Nephron (organoid): ENCODE measurements at regions not wholly inside any gene's neighbourhood (a gene's known extent, or its start where the extent isn't known, plus 50 kb on each side); places are given as distances from the start of the nearest gene placed in this dataset.

ENCODE experiments used
- H3K27ac Mint-ChIP-seq, 3 experiments: 2 replicates each; pipeline ENCODE4 v1.8.0; 2020; ENCODE audit warnings: mixed read lengths in 3 of 3, mild to moderate bottlenecking in 2 of 3, moderate library complexity in 1 of 3
- H3K27me3 Mint-ChIP-seq: 2 replicates; pipeline ENCODE4 v1.8.0; 2021; ENCODE audit warnings: low read depth, mild to moderate bottlenecking, moderate library complexity, mixed read lengths
- H3K36me3 Mint-ChIP-seq: 2 replicates; pipeline ENCODE4 v1.8.0; 2020; ENCODE audit warnings: low read depth, mixed read lengths
- H3K4me1 Mint-ChIP-seq: 2 replicates; pipeline ENCODE4 v1.8.0; 2020; ENCODE audit warnings: mixed read lengths
- H3K4me3 Mint-ChIP-seq, 3 experiments: 2 replicates each; pipeline ENCODE4 v1.8.0; 2020; ENCODE audit warnings: mild to moderate bottlenecking in 3 of 3, mixed read lengths in 3 of 3, moderate library complexity in 2 of 3
- H3K9me3 Mint-ChIP-seq: 2 replicates; pipeline ENCODE4 v1.8.0; 2020; ENCODE audit warnings: mixed read lengths
- CTCF ChIP-seq, 3 experiments: fragments of 200-600 bp; sonication (generic); IDR thresholded peaks; one replicate each; pipeline ENCODE4 v1.5.0; 2021; ENCODE audit warnings: antibody characterized with exemption in 3 of 3; ENCODE audit not compliant: unreplicated experiment in 3 of 3

GRCh38 chr5:167845952-167846351 lies 445.5 kb upstream of the WWC1 start:
- TF ChIP-seq CTCF (IDR thresholded peaks at IDR 0.05; ENCODE audit: unreplicated experiment in 3 of 3) = no peak
- Mint-ChIP-seq H3K27ac (no peak overlapping the region), H3K9me3 (no peaks in the 10 kb centered on the region), H3K27me3 (peaks cover 4% of the 10 kb centered on the region), H3K4me3 (no peak overlapping the region), H3K36me3 (no peaks in the 10 kb centered on the region), H3K4me1 (no peaks in the 10 kb centered on the region)

- H3K4me1 Mint-ChIP-seq = no peaks in the 10 kb centered on the region
- H3K27me3 Mint-ChIP-seq = peaks cover 4% of the 10 kb centered on the region
- no peaks in the 10 kb centered on the region for H3K36me3 Mint-ChIP-seq
- H3K27ac Mint-ChIP-seq = no peak overlapping the region
- no peak for TF ChIP-seq CTCF (IDR thresholded peaks at IDR 0.05; ENCODE audit: unreplicated experiment in 3 of 3)
- H3K4me3 Mint-ChIP-seq = no peak overlapping the region
- no peaks in the 10 kb centered on the region for H3K9me3 Mint-ChIP-seq
Measured at GRCh38 chr5:167849874-167850273, 441.6 kb upstream of the WWC1 start.

- H3K27me3 Mint-ChIP-seq = peaks cover 4% of the 10 kb centered on the region
- H3K36me3 Mint-ChIP-seq = no peaks in the 10 kb centered on the region
- no peak overlapping the region for H3K27ac Mint-ChIP-seq
- H3K9me3 Mint-ChIP-seq = no peaks in the 10 kb centered on the region
- H3K4me3 Mint-ChIP-seq = no peak overlapping the region
- H3K4me1 Mint-ChIP-seq = no peaks in the 10 kb centered on the region
- no peak for TF ChIP-seq CTCF (IDR thresholded peaks at IDR 0.05; ENCODE audit: unreplicated experiment in 3 of 3)
Measured at GRCh38 chr5:167850911-167851310, 440.5 kb upstream of the WWC1 start.

GRCh38 chr5:167851416-167851815 lies 440.0 kb upstream of the WWC1 start:
- Mint-ChIP-seq H3K4me3 (no peak overlapping the region), H3K27me3 (peaks cover 4% of the 10 kb centered on the region), H3K9me3 (no peaks in the 10 kb centered on the region), H3K36me3 (no peaks in the 10 kb centered on the region), H3K27ac (no peak overlapping the region), H3K4me1 (no peaks in the 10 kb centered on the region)
- TF ChIP-seq CTCF (IDR thresholded peaks at IDR 0.05; ENCODE audit: unreplicated experiment in 3 of 3) = no peak

GRCh38 chr5:167852515-167852914 lies 438.9 kb upstream of the WWC1 start:
- Mint-ChIP-seq H3K27me3 (no peaks in the 10 kb centered on the region), H3K9me3 (no peaks in the 10 kb centered on the region), H3K4me1 (no peaks in the 10 kb centered on the region), H3K27ac (no peak overlapping the region), H3K4me3 (no peak overlapping the region), H3K36me3 (no peaks in the 10 kb centered on the region)
- no peak for TF ChIP-seq CTCF (IDR thresholded peaks at IDR 0.05; ENCODE audit: unreplicated experiment in 3 of 3)

GRCh38 chr5:167853421-167853820 lies 438.0 kb upstream of the WWC1 start:
- Mint-ChIP-seq H3K36me3 (no peaks in the 10 kb centered on the region), H3K4me3 (no peak overlapping the region), H3K4me1 (no peaks in the 10 kb centered on the region), H3K27me3 (no peaks in the 10 kb centered on the region), H3K27ac (no peak overlapping the region), H3K9me3 (peaks cover 3% of the 10 kb centered on the region)
- TF ChIP-seq CTCF (IDR thresholded peaks at IDR 0.05; ENCODE audit: unreplicated experiment in 3 of 3) = no peak
